ENCODE measurements at regions not wholly inside any gene's neighbourhood (a gene's known extent, or its start where the extent isn't known, plus 50 kb on each side); places are given as distances from the start of the nearest gene placed in this dataset.

- Histone ChIP-seq H3K27me3 (ENCODE audit: control insufficient read depth in 2 of 2, insufficient read depth in 2 of 2, low read length in 2 of 2) (no peaks in the 10 kb centered on the region), H3K9ac (replicated peaks; ENCODE audit: extremely low read depth, insufficient read depth, low read length) (no peak overlapping the region), H3K79me2 (ENCODE audit: control insufficient read depth, insufficient read depth, low read length) (no peaks in the 10 kb centered on the region), H3K9me1 (replicated peaks; ENCODE audit: control insufficient read depth, extremely low read depth, insufficient read depth, low read length) (no peaks in the 10 kb centered on the region), H3K4me2 (ENCODE audit: insufficient read depth, low read length) (no peak overlapping the region), H3K4me1 (ENCODE audit: control insufficient read depth, extremely low read depth, insufficient read depth, low read length) (peaks cover 12% of the 10 kb centered on the region), H3K36me3 (ENCODE audit: control insufficient read depth in 2 of 2, extremely low read depth in 1 of 2, insufficient read depth in 2 of 2, low read length in 2 of 2) (no peaks in the 10 kb centered on the region), H3K27ac (ENCODE audit: insufficient read depth, low read depth, low read length) (no peak overlapping the region), H3K4me3 (replicated peaks in 1 of 3; ENCODE audit: insufficient read depth in 1 of 3, low read depth in 1 of 3, low read length in 3 of 3) (no peak overlapping the region), H2AFZ (ENCODE audit: low read depth, low read length) (no peak overlapping the region), H4K20me1 (replicated peaks; ENCODE audit: control insufficient read depth, extremely low read depth, insufficient read depth, low read length) (no peaks in the 10 kb centered on the region), H3K9me3 (replicated peaks; ENCODE audit: control insufficient read depth, insufficient read depth, low read length) (no peaks in the 10 kb centered on the region)
- ChIA-PET CTCF (no interaction called here), POLR2A (no interaction called here)
- no peak for FAIRE-seq
- dilution Hi-C loops (cut with MboI; ENCODE audit: extremely low pct_ligation_motif_present, low sequenced_read_pairs), result no loop called here
- TF ChIP-seq MAX (IDR thresholded peaks at IDR 0.05; ENCODE audit: insufficient read depth, insufficient read length) (no peak), FOS (IDR thresholded peaks at IDR 0.05; ENCODE audit: borderline replicate concordance, insufficient read depth, low read length) (no peak), JUN (IDR thresholded peaks at IDR 0.05; ENCODE audit: borderline replicate concordance, insufficient read depth, insufficient read length, low read depth) (no peak), POLR2A (IDR thresholded peaks at IDR 0.05; ENCODE audit: low read depth, low read length) (no peak), EZH2 (IDR thresholded peaks at IDR 0.05; ENCODE audit: borderline replicate concordance, low read depth, low read length, severe bottlenecking) (no peak), POLR2AphosphoS5 (IDR thresholded peaks at IDR 0.05; ENCODE audit: insufficient read depth, low read depth, low read length) (no peak)
- TF ChIP-seq, protein P1, sequence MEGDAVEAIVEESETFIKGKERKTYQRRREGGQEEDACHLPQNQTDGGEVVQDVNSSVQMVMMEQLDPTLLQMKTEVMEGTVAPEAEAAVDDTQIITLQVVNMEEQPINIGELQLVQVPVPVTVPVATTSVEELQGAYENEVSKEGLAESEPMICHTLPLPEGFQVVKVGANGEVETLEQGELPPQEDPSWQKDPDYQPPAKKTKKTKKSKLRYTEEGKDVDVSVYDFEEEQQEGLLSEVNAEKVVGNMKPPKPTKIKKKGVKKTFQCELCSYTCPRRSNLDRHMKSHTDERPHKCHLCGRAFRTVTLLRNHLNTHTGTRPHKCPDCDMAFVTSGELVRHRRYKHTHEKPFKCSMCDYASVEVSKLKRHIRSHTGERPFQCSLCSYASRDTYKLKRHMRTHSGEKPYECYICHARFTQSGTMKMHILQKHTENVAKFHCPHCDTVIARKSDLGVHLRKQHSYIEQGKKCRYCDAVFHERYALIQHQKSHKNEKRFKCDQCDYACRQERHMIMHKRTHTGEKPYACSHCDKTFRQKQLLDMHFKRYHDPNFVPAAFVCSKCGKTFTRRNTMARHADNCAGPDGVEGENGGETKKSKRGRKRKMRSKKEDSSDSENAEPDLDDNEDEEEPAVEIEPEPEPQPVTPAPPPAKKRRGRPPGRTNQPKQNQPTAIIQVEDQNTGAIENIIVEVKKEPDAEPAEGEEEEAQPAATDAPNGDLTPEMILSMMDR (IDR thresholded peaks at IDR 0.05; ENCODE audit: extremely low read depth in 1 of 2, insufficient read depth in 1 of 2, low read depth in 1 of 2, low read length in 2 of 2), result no peak
- intact Hi-C loops (cut with micrococcal nuclease), result no loop called here
- no peak for DNase-seq (ENCODE audit: low read depth, low spot score)
- no TSS peak for BruUV-seq (replicated peaks)
Measured at GRCh38 chr4:19941434-19941833, 310.3 kb upstream of the SLIT2 start.

Measured in endothelial cell of umbilical vein (primary cell).